ENCODE measurements at regions not wholly inside any gene's neighbourhood (a gene's known extent, or its start where the extent isn't known, plus 50 kb on each side); places are given as distances from the start of the nearest gene placed in this dataset.
"Not testable (repeated sequence)": the region's sequence is repeated elsewhere in the genome, so short reads cannot be mapped to it uniquely, and the experiment has no call there.

DNA sequence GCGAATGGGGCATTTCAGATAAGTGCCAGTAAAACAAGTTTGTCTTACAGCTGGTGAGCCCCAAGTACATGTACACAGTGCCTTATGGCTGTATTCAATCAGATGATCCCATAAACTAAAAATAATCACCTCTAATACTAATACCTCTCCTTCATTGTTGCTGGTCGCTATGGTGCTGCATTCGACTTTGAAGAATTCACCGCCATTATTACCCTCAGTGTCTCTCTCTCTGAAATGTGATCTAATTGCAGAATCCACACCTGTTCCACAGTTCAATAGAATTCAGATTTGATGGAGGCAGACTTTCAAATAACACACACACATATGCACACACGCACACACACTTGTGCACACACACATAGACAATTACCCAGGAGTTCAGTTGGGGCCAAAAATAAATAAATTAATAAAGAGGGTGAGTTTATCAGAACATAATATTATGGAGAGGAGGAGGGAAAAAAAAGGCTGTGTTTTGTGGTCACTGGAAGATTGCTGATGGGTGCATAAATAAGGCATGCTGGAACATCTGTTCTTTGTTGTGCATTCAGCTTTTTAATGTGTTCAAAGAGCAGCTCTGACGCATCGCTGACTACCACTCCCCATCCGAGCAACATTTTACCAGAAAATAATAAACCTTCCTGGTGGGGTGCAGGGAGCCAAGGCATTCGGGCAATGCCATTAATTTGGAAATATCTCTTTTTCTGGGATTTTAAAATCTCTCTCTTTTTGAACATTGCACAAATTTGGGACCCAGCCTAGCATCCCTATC is 235.7 kb downstream of the SATB1 start:
- TF ChIP-seq, protein P1, sequence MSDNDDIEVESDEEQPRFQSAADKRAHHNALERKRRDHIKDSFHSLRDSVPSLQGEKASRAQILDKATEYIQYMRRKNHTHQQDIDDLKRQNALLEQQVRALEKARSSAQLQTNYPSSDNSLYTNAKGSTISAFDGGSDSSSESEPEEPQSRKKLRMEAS (IDR thresholded peaks at IDR 0.05; ENCODE audit: low read depth, low read length) = no peak
- TF ChIP-seq MYC (IDR thresholded peaks at IDR 0.05; ENCODE audit: low read depth, low read length) (no peak), POLR2A (IDR thresholded peaks at IDR 0.05; ENCODE audit: extremely low read depth, insufficient read length) (no peak)
- TF ChIP-seq, protein P2, sequence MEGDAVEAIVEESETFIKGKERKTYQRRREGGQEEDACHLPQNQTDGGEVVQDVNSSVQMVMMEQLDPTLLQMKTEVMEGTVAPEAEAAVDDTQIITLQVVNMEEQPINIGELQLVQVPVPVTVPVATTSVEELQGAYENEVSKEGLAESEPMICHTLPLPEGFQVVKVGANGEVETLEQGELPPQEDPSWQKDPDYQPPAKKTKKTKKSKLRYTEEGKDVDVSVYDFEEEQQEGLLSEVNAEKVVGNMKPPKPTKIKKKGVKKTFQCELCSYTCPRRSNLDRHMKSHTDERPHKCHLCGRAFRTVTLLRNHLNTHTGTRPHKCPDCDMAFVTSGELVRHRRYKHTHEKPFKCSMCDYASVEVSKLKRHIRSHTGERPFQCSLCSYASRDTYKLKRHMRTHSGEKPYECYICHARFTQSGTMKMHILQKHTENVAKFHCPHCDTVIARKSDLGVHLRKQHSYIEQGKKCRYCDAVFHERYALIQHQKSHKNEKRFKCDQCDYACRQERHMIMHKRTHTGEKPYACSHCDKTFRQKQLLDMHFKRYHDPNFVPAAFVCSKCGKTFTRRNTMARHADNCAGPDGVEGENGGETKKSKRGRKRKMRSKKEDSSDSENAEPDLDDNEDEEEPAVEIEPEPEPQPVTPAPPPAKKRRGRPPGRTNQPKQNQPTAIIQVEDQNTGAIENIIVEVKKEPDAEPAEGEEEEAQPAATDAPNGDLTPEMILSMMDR (IDR thresholded peaks at IDR 0.05; ENCODE audit: low read depth, low read length) = no peak
- no peak overlapping the region for H3K4me3 ChIP-seq (ENCODE audit: low read depth, low read length)
- DNase-seq (ENCODE audit: low read depth) = no peak

DNA sequence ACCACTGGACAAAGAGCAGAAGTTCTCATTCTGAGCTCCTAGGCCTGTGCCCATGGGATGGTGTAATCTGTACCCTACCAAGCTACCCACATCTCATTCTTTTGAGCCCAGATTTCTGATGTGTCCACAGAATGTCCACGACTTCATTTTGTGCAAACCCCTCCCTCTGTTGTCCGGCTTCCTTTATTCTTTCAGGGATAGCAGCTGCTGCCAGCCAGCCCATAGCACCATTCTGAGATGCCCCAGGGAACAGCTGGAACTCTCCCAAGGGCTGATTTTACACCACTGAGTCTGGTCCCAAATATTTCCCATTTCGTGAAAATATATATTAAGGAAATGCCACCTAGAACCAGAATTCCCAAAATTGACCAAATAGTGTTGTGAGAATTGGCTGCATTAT is 236.6 kb downstream of the SATB1 start:
- H3K4me3 ChIP-seq (ENCODE audit: low read depth, low read length) = no peak overlapping the region
- DNase-seq (ENCODE audit: low read depth) = no peak
- TF ChIP-seq MYC (IDR thresholded peaks at IDR 0.05; ENCODE audit: low read depth, low read length) (no peak), POLR2A (IDR thresholded peaks at IDR 0.05; ENCODE audit: extremely low read depth, insufficient read length) (no peak)
- TF ChIP-seq, protein P1 (IDR thresholded peaks at IDR 0.05; ENCODE audit: low read depth, low read length) = no peak
- TF ChIP-seq, protein P2 (IDR thresholded peaks at IDR 0.05; ENCODE audit: low read depth, low read length) = no peak

DNA sequence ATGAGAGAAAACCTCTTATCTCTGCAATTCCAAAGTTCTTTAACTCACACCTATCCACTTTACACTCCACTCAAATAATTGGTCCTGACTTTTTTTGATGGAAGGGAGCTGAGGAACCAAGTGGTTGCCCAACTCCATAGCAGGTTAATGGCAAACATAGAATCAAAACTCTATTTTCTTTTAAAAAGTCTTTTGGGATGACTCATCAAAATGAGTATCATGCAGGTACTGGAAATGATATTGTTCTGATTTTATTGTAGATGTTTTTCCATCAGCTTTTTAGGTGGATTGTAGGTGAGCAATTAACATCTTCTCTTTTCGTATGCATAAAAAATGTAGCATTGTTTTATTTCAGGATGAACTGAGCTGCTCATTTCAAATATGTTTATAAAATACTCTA is 239.5 kb downstream of the SATB1 start:
- DNase-seq (ENCODE audit: low read depth) = no peak
- H3K4me3 ChIP-seq (ENCODE audit: low read depth, low read length) = no peak overlapping the region
- TF ChIP-seq, protein P2 (IDR thresholded peaks at IDR 0.05; ENCODE audit: low read depth, low read length) = no peak
- TF ChIP-seq, protein P1 (IDR thresholded peaks at IDR 0.05; ENCODE audit: low read depth, low read length) = no peak
- TF ChIP-seq MYC (IDR thresholded peaks at IDR 0.05; ENCODE audit: low read depth, low read length) (no peak), POLR2A (IDR thresholded peaks at IDR 0.05; ENCODE audit: extremely low read depth, insufficient read length) (no peak)

DNA sequence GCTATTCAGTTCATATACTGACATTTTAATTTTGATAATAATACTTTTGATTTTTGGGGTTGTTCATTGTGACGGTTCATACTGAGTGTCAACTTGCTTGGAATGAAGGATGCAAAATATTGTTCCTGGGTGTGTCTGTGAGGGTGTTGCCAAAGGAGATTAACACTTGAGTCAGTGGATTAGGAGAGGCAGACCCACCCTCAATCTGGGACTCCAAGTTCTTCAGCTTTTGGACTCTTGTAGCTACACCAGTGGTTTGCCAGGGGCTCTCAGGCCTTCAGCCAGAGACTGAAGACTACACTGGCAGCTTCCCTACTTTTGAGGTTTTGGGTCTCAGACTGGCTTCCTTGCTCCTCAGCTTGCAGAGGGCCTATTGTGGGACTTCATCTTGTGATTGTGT is 242.2 kb downstream of the SATB1 start:
- H3K4me3 ChIP-seq (ENCODE audit: low read depth, low read length); DNase-seq (ENCODE audit: low read depth): not testable (repeated sequence)

DNA sequence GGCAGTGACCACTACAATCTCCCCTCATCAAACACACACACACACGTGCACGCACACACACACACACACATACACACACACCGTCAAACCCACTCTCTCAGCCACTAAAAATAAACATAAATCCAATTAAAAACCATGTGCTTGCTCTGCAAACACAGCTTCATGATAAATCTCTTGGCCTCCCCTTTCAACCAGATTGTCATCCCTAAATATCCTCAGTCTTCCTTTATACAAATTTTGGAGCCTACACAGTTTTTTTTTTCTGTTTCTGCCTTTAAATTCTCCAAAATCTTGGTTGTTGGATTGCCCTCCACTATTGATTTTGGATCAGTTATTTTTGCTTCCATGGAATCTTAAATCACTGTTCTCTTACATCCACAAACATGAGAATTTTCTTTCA is 245.6 kb downstream of the SATB1 start:
- no peak for DNase-seq (ENCODE audit: low read depth)
- TF ChIP-seq, protein P1 (IDR thresholded peaks at IDR 0.05; ENCODE audit: low read depth, low read length) = no peak
- no peak for TF ChIP-seq POLR2A (IDR thresholded peaks at IDR 0.05; ENCODE audit: extremely low read depth, insufficient read length)
- TF ChIP-seq, protein P2 (IDR thresholded peaks at IDR 0.05; ENCODE audit: low read depth, low read length) = no peak
- TF ChIP-seq MYC (IDR thresholded peaks at IDR 0.05; ENCODE audit: low read depth, low read length) = no peak

DNA sequence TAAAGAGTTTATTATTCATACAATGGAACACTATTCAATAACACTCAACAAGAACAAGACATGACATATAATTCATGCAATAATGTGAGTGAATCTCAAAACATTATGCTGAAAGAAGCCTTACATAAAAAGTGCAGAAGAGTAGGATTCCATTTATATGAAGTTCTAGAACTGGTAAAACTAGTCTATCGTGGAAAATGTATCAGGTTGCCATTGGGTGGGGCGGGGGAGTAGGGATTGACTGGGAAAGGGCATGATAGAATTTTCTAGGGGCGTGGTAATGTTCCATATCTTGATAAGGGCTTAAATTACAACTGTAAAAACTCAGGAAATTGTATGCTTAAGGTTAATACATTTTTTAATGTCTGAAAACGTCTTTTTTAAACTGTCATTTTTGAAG is 247.9 kb downstream of the SATB1 start:
- no peak for DNase-seq (ENCODE audit: low read depth)
- TF ChIP-seq MYC (IDR thresholded peaks at IDR 0.05; ENCODE audit: low read depth, low read length) = no peak
- TF ChIP-seq, protein P1 (IDR thresholded peaks at IDR 0.05; ENCODE audit: low read depth, low read length) = no peak
- TF ChIP-seq POLR2A (IDR thresholded peaks at IDR 0.05; ENCODE audit: extremely low read depth, insufficient read length) = no peak
- TF ChIP-seq, protein P2 (IDR thresholded peaks at IDR 0.05; ENCODE audit: low read depth, low read length) = no peak

More for the DNA sequence above, 245.6 kb downstream of the SATB1 start:
- H3K4me3 ChIP-seq (ENCODE audit: low read depth, low read length) = no peak overlapping the region

DNA sequence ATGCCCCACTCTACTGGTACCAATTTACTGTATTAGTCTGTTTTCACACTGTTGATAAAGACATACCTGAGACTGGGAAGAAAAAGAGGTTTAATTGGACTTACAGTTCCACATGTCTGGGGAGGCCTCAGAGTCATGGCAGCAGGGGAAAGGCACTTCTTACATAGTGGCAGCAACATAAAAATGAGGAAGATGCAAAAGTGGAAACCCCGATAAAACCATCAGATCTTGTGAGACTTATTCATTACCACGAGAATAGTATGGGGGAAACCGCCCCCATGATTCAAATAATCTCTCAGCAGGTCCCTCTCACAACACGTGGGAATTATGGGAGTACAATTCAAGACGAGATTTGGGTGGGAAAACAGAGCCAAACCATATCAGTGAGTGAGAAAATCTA is 251.2 kb downstream of the SATB1 start:
- DNase-seq (ENCODE audit: low read depth) = not testable (repeated sequence)

More for the DNA sequence above, 247.9 kb downstream of the SATB1 start:
- H3K4me3 ChIP-seq (ENCODE audit: low read depth, low read length) = no peak overlapping the region

More for the DNA sequence above, 251.2 kb downstream of the SATB1 start:
- not testable (repeated sequence) for H3K4me3 ChIP-seq (ENCODE audit: low read depth, low read length)

Measured in NB4 (cell line).